Esophagus mucosa (tissue), 1 donor: ENCODE measurements at regions not wholly inside any gene's neighbourhood (a gene's known extent, or its start where the extent isn't known, plus 50 kb on each side); places are given as distances from the start of the nearest gene placed in this dataset.

Source experiments
- ATAC-seq: fragments of 200-7000 bp; cut with Tn5 transposase; one replicate; pipeline ENCODE4 v1.9.1; 2020
- donor health status: DM: yes; HTN: yes; CAD: no.

DNA sequence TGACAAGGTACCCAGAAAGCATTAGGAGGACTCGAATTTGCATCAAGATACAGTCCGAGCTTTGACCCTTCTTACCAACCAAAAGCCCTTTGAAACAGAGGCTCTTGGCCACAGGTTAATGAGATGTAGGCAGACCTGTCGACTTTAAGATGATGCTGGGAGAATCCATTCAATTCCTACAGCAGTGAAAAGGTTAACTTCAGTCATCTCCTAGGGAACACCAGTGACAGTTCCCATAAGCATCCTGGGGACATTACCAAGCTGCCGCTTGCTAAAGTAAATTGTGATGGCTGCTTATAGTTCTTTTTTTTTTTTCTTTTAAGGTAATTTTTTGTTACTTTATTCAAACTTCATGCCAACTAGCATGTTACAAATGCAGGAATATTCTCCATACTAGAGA, 379.3 kb downstream of the SOX11 start:
- no peak for ATAC-seq

DNA sequence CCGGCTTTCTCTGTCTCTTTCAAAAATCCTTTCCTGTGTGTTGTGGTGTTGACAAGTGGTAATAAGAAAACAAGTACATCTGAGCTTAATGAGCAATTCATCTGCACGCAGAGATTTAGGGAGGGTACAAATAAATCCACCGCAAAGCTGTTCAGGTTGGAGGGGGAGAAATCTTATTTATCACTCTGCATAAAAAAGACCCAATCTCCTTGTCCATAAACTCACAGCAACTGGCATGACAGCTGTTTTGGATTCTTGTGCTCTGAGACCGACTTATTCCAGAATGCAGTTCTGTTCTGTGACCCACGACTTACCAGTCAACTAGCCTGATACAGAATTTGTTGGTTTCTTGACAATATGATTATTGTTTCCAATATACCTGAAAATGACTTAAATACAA, 380.1 kb downstream of the SOX11 start:
- no peak for ATAC-seq

DNA sequence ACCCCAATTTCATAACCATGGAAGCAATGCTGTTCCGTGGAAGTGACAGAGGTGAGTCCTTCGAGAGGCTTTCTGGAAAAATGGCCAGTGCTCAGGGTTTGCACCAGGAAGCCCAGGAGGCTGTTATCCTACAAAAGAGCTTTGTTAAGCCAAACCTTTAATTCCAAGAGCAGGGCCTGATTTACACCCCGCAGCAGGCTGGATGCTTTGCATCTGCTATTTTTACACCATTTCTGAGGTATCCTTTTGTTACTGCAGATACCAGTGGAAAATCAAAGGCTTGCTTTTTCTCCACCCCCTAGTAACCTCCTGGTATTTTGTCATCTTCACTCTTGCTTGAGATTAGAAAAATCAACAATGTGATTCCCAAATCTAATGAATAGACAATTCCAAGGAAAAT, 380.6 kb downstream of the SOX11 start:
- ATAC-seq = no peak

DNA sequence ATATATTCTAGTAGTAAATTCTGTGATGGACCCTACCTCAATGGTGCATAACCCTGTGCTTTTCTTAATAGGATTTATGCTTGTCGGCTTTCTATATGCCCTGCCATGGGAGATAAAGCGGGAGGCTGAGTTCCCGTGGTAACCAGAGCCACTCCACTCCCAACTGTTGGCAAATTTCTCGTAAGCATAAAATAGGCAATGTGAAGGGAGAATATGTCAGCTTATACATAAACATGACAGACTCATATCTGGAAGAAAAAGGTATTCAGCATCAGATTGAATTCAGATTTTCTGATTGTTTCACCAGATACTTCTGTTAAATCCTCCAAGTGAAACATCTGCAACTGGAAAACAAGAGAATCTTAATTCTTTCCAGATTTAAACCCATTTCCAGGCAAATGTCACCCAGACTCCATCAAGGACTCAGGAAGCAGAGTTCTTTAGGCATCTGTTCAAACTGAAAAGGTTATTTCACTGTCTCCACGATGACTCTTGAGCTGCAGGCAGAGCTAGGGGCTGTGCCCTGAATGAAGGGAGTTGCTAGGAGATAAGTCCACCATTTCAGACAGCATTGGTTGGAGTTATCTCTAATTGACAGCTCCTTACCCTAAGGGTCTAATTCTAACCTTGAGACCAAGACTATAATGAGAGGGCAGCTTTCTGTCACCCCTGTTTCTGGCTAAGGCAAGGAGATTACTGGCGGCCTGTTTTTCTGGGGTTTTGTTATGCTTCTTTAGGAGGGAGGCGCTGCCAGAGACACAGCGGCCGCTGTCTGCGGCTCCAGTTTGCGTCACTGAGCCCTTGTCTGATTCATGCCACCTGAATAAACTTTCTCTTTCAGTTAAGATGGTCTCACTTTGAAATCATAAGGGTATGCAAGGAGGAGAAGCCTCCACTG, 381.3 kb downstream of the SOX11 start:
- ATAC-seq = no peak

DNA sequence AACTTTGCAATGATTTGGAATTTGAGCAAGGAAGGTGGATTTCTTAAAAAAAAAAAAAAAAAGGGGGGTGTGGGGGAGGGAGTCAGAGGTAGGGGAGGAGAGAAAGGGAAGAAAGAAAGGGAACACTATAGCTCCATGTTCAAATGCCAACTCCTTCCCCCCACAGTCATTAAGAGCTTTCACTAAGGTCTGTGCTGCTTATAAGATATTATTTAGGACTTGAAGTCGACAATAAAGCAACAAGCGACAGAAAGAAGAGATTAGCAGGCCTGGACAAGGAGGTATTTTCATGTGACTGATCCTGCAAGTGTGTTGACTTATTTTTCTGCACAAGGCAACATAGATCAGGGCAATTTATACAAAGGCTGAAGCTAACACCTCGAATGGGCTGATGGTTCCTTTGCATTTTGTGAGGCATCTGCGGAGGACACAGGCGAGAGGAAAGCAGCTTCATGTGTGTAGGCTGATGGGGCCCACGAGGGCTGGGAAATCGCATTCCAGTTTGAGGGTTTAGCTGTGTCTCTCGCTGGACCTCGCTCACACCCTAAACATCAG, 382.0 kb downstream of the SOX11 start:
- no peak for ATAC-seq

DNA sequence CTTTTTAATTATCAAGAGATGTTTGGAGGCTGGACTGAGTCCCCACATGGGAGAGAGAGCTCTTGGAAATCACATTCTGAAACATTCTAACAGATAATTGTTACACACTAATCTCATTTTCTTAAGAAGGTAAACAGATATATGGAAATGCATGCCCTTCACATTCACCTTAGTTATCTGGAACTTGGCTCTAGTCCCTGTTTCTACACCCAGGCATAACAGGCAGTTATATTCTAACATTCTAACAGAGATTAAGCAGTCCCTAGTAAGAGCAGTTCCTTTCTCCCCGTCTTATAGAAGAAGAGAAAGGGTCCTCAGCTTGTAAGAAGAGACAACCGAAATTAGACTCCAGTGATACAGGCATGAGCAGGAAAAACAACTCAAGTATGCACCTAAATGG, 385.4 kb downstream of the SOX11 start:
- no peak for ATAC-seq

DNA sequence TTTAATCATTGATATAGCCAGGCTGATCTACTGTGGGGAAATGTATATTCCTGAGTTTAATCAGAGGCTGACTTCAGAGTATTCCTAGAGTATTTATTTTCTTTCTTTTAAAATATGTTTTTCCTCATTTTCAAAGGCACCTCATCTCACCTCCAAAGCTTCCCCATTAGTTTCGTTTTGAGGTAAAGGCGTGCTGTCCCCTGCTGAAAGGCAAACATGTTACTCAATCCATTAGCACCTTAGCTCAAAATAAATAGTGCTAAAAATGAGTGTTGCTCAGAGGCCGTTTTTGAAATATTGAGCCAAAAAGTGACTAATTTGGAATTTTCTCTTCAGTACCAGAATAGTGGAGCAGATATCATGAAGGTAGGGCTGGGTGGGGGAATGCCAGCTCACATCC, 386.2 kb downstream of the SOX11 start:
- no peak for ATAC-seq

DNA sequence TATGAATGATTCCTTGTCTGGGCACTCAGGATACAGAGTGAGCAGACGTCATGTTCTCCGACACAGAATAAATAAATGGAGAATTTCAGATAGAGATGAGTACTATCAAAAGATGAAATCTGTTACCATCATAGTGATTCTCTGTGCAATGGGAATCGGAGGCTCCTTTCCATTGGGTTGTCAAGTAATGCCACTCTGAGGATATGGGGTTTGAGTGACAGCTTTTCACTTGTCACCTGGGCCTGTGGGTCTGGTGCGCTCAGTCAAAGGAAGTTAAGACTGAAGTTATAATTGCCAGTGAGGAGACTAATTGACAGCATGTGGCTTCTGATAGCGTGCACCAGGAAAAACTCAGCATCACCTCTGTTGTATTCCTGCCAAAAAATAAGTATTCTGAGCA, 387.2 kb downstream of the SOX11 start:
- ATAC-seq = no peak

DNA sequence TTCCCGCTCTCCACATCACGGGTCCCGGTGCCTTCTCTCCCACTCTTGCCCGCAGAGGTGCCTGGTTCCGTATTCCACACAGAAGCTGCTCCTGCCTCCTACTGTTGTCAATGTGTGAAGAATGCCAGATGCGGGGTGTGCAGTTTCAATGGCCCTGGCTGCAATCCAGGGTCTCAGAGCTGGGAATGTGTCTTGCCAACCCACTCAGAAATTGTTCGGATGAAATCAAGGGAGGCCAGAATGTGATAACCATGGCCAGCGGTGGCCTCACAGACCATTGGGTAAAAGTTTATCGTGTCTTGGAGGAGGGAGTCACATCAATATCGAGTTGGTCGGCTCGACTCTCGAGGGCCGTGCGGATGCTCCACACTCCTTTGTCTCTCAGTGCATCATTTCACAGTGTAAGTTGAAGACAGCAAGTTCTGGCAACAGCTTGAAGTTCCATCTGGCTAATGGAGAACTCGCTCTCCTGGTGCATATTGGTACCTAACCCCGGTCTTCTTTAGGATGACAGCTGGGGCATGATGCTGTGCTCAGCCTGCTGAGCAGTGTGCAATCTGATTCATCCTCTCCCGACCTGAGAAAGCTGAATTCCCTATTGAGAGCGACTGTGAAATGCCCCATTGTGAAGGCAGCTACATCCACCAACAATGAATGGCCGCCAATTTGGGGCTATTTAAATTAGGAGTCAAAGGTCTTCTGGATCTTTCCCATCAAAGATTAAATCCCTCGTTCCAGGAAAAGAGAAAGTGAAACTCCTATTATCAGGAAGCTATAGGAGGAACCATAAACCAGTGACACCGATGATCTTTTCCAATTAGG, 389.0 kb downstream of the SOX11 start:
- no peak for ATAC-seq

DNA sequence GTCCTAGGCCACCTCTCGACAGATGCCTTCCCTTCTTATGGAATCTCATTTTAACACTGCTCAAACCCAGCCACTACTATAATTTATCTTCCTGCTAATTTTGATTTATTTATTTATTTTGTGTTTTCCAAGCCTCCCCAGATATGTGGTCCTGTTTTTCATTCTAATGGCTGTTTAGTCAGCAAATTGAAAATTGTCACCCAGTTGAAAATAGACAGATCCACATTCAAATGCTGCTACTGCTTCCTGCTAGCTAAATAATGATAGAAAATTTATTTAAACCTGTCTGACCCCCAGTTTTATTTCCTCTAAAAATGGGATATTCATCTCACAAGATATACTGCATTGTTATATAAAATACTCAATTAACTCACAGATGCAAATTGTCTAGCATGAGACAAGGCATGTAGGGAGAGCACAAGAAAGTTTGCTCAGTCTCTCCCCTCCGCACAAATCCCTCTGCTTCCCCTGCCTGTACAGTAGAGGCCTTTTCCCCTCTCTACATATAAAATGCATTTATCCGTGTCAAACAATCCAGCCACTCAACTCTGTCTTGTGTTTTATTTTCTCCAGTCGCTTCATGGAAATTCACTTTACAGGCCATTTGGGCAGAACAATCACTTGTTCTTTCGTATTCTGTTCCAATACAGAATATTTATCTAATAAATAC, 389.9 kb downstream of the SOX11 start:
- ATAC-seq = no peak

DNA sequence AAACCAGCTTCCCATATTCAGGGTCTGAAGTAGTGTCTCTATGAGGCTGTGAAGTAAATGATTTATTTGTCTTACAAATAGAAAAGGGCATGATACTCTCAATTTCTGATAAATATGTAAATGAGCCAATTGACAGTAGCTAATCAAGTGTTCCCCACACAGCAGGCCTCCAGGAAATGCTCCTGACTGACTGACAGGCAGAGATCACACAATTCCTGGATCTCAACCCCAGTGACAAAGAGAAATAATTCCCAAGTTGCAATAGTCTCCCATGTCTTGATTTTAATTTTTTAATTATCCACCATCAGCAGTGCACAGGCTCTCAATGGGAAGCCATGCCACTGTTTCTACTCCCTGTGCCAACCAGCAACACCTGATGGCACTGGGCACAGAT, 390.4 kb downstream of the SOX11 start:
- ATAC-seq = no peak

DNA sequence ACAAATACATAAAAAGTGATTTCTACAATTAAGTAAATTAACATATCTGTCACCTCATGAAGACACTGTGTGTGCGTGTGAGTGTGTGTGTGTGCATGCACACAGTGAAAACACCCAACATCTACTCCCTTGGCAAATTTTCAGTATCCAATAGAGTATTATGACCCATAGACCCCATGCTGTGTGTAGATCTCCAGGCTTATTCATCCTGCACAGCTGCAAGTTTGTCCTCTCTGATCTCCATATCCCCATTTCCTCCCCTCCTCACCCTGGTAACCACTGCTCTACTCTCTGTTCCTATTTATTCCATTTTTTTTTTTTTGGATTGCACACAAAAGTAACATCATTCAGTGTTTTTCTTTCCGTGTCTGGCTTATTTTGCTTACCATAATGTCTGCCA, 391.0 kb downstream of the SOX11 start:
- ATAC-seq = no peak

DNA sequence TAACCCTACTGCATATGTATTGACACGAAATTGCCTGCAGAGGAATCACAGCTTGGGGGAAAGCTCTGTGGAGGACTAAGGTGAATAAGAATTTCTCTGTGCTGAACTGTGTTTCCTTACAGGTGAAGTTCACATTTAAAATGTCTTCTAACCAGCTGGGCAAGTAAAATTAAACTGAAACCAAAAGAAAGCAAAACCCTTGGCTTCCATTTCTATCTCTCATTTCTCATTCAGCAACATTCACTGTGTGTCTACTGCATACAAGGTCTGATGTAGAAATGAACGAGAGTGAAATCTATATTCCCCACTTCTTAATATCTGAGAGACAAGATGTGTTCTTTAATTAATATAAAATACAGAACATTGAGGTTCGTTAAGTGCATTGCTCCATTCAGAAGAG, 397.3 kb downstream of the SOX11 start:
- no peak for ATAC-seq

DNA sequence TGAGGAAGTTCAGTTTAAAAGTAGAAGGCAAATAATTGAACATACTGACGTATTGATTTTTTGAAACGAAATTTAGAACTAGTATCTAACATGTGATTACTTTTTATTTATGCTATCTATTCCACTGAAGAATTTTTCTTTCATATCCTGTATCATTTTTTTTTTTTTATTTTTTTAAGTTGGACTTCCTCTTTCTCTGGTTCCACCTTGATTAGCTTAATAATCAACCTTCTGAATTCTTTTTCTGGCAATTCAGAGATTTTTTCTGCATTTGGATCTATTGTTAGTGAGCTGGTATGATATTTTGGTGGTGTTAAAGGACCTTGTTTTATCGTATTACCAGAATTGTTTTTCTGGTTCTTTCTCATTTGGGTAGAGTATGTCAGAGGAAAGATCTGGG, 411.2 kb downstream of the SOX11 start:
- no peak for ATAC-seq

DNA sequence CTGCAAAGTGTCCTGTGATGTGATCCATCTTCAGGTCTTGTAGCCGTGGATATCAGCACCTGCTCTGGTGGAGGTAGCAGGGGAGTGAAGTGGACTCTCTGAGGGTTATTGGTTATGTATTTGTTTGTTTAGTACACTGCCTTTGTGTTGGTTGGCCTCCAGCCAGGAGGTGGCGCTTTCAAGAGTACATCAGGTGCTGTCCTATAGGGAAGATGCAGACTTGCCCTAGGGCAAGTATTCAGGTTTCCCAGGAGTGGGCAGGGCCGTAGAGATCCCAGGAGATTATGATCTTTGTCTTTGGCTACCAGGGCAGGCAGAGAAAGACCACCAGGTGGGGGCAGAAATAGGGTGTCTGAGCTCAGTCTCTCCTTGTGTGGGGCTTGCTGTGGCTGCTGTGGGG, 411.8 kb downstream of the SOX11 start:
- no peak for ATAC-seq

DNA sequence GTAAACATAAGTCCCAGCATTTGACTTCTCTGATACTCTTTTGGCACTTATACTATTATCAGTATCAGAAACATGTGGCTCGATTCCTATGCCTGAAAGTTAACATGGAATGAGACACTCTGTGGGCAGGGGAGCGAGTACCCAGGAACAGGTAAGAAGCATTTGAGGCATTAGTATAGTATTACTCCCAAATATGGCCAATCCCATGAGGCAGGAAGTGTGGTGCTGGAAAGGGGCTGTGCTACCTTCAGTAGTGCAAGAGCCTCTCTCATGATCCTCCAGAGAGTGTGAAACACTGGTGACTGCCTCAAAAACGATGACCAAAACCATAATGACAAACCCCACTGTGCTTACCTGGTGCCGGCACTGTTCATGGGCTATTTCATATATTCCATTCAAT, 415.1 kb downstream of the SOX11 start:
- ATAC-seq = no peak

DNA sequence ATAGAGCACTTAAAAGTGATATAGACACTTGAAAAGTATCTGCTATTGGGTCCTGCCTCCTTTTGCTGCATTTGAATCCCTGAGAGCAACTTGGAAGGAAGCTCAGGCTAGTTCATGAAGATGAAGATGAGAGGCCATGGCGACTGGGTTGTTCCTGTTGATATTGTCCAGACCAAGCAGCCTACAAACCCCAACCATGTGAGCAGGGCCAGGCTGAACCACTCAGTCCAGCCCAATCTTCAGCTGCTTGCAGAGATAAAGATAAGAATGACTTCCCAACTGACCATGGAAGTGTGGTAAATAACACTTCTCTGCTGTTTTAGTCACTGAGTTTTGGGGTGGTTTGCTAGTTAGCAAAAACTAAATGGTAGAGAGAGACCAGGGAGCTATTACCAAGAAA, 417.6 kb downstream of the SOX11 start:
- ATAC-seq = no peak

DNA sequence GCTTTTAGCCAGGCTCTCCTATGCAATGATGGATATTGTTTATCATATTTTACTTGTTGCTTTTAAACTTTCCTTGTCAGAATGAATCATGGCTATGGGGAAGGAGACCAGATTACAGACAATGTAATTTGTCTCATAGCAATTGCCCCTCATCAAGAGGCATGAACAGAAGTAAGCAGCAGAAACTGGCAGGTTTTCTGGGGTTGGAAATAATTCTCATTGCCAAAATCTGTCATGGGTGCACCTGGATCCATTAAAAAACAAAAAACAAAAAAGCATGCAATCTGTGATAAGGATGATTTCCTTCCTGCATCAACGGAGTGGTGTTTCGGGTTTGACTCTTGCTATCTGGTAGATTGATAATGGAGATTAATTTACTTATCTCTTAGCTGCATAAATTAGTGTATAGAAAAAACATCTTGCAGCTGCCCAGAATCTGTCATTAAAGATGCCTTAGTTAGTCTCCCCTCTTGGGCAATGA, 419.6 kb downstream of the SOX11 start:
- no peak for ATAC-seq

DNA sequence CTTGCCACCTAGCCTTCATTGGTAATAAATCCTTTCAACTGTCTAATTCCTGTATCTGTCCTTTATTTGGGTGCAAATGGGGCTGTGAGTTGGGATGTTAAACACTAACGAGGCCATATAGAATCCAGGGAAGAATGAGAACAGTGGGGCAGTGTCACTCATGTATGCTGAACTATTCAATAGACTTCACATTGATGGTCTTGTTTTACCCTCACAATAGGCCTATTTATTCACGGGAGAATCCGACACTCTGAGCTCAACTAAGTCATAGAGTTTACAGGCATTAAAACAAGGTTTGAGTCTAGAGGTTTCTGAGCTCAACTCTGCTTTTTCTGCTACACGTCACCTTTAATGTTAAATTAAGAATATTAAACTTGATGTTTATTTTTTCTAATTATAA, 421.6 kb downstream of the SOX11 start:
- ATAC-seq = no peak

DNA sequence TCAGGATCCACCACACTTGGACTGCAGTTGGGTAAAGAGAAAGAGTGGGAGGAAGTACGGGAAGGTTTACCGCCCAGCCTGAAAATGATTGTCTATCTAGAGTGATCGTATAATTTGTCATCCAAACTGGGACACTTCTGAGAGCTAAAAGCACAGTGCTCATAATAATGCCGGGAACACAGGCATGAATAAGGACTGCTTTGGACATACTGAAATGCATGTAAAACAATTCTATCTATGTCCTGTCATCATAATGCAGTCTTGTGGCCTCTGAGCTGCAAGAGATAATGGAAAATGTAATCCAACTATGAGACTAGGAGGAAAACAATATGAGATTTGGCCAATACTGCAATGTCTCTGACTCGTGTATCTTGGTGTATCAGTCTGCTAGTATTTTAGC, 435.5 kb downstream of the SOX11 start:
- no peak for ATAC-seq

DNA sequence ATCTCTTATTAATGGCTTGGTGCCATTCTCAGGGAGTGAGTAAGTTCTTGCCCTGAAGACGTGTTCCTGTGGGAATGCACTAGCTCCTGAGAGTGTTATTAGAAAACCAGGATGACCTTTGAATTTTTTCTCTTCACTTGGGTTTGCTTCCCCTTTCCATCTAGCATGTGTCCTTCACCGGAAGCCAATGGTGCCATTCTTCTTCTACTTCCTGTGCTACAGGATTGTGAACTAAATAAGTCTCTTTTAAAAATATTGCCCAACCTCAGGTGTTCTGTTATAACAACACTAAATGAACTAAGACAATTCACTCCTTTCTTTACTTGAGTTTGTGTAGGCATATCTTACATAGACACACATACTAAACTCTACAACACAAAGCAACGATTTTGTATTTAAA, 447.0 kb downstream of the SOX11 start:
- ATAC-seq = no peak

DNA sequence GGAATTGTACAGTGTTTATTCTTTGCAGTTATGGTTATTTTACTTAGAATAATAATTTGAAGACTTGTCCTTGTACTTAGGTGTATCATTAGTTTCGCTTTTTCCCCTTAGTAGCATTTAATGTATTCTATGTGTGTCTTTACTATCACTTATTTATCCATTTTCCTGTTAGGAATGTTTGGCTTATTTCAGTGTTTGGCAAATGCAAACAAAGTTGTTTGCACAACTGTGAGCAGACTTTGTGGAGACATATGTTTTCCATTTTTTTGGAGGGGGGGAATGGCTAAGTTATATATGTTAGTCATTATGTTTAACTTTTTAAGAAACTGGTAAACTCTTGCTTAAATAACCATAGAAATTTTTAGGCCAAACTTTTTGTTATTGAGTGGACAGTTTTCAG, 447.7 kb downstream of the SOX11 start:
- no peak for ATAC-seq

DNA sequence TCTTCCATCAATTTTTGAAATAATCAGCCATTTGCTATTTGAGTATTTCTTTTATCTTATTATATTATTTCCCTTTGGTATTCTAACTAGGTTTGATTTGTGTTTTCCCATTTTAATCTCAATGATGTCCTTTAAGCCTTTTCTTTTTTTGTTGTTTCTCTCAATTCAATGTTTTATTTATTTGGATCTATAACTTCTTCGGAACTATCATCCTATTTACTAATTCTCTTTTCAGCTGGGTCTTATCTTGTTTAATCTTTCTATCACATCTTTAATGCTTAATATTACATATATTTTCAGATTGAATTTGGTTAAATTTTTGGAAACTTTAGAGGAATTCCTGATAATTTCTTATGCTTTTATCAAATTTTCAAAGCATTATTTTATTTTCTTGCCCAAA, 448.3 kb downstream of the SOX11 start:
- ATAC-seq = no peak
